HepG2 (cell line): ENCODE measurements at regions not wholly inside any gene's neighbourhood (a gene's known extent, or its start where the extent isn't known, plus 50 kb on each side); places are given as distances from the start of the nearest gene placed in this dataset.

Experiments
- ZMAT3 ChIP-seq: sonication (generic); formaldehyde crosslinking; conservative IDR thresholded peaks from 2 replicates; pipeline ENCODE4 v1.7.0; 2021; ENCODE audit warnings: missing genetic modification reagents
- ZMYM4 ChIP-seq: sonication (generic); formaldehyde crosslinking; IDR thresholded peaks from 2 replicates; pipeline ENCODE4 v1.8.1; 2023; ENCODE audit warnings: mild to moderate bottlenecking, missing genetic modification reagents
- ZNF224 ChIP-seq: sonication (generic); formaldehyde crosslinking; IDR thresholded peaks from 2 replicates; pipeline ENCODE4 v1.5.0; 2020; ENCODE audit warnings: mild to moderate bottlenecking, missing genetic modification reagents
- ZNF407 ChIP-seq: sonication (generic); formaldehyde crosslinking; IDR thresholded peaks from one replicate; pipeline ENCODE4 v1.5.1; 2020; ENCODE audit warnings: mild to moderate bottlenecking, missing genetic modification reagents; ENCODE audit errors: not compliant biosample characterization
- ZNF782 ChIP-seq: sonication (generic); formaldehyde crosslinking; IDR thresholded peaks from 2 replicates; pipeline ENCODE4 v1.4.0; 2020; ENCODE audit warnings: missing genetic modification reagents, mild to moderate bottlenecking, borderline replicate concordance
- ZSCAN29 ChIP-seq: sonication (generic); formaldehyde crosslinking; conservative IDR thresholded peaks from 2 replicates; pipeline ENCODE4 v1.4.0; 2020; ENCODE audit warnings: mild to moderate bottlenecking, missing genetic modification reagents
- TF ChIP-seq, protein P1 (sequence below): IDR thresholded peaks from 2 replicates; pipeline ENCODE4 v1.6.1; 2016
- TF ChIP-seq, protein P2 (sequence below): sonication (generic); formaldehyde crosslinking; IDR thresholded peaks from 2 replicates; pipeline ENCODE4 v1.4.0; 2020; ENCODE audit warnings: missing genetic modification reagents, borderline replicate concordance

DNA sequence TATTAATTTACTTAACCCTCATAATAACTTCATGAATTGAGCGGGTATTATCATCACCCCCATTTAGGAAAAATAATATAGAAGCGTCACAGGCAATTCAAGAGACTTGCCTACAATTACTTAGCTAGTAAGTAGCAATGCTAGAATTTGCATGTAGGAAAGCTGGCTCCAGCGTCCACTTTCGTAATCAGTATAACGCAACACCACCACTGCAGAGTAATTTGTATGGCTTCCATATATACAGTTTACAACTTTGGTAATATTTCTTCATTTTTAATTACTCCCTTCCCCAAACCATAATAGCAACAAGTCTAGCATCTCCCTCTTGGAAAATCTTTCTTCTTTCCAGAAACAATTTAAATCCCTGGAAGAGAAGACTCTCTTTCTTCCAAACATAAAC lies 89.9 kb upstream of the OR5AK2 start (continued):
- TF ChIP-seq ZNF782 (CRISPR knock-in tag) = no peak
- no peak for TF ChIP-seq ZSCAN29 (CRISPR knock-in tag)
- TF ChIP-seq, protein P1, sequence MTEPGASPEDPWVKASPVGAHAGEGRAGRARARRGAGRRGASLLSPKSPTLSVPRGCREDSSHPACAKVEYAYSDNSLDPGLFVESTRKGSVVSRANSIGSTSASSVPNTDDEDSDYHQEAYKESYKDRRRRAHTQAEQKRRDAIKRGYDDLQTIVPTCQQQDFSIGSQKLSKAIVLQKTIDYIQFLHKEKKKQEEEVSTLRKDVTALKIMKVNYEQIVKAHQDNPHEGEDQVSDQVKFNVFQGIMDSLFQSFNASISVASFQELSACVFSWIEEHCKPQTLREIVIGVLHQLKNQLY = no peak
- TF ChIP-seq, protein P2, sequence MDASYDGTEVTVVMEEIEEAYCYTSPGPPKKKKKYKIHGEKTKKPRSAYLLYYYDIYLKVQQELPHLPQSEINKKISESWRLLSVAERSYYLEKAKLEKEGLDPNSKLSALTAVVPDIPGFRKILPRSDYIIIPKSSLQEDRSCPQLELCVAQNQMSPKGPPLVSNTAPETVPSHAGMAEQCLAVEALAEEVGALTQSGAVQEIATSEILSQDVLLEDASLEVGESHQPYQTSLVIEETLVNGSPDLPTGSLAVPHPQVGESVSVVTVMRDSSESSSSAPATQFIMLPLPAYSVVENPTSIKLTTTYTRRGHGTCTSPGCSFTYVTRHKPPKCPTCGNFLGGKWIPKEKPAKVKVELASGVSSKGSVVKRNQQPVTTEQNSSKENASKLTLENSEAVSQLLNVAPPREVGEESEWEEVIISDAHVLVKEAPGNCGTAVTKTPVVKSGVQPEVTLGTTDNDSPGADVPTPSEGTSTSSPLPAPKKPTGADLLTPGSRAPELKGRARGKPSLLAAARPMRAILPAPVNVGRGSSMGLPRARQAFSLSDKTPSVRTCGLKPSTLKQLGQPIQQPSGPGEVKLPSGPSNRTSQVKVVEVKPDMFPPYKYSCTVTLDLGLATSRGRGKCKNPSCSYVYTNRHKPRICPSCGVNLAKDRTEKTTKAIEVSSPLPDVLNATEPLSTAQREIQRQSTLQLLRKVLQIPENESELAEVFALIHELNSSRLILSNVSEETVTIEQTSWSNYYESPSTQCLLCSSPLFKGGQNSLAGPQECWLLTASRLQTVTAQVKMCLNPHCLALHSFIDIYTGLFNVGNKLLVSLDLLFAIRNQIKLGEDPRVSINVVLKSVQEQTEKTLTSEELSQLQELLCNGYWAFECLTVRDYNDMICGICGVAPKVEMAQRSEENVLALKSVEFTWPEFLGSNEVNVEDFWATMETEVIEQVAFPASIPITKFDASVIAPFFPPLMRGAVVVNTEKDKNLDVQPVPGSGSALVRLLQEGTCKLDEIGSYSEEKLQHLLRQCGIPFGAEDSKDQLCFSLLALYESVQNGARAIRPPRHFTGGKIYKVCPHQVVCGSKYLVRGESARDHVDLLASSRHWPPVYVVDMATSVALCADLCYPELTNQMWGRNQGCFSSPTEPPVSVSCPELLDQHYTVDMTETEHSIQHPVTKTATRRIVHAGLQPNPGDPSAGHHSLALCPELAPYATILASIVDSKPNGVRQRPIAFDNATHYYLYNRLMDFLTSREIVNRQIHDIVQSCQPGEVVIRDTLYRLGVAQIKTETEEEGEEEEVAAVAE (CRISPR knock-in tag) = no peak
- no peak for TF ChIP-seq ZNF224 (CRISPR knock-in tag)
- TF ChIP-seq ZNF407 (CRISPR knock-in tag) = no peak
- TF ChIP-seq ZMAT3 = no peak
- no peak for TF ChIP-seq ZMYM4
